Cardiac muscle cell (in vitro differentiated cells and primary cell): ENCODE measurements at regions not wholly inside any gene's neighbourhood (a gene's known extent, or its start where the extent isn't known, plus 50 kb on each side); places are given as distances from the start of the nearest gene placed in this dataset.

Source experiments
- DNase-seq, 2 donors: peaks; one replicate each; pipeline versions ENCODE4 v3.0.0 to v3.0.0-alpha.2; 2010 to 2017; ENCODE audit warnings: low read depth in 1 of 2, low spot score in 1 of 2
- H3K27ac ChIP-seq: fragments of 200-600 bp; sonication (generic); 2 replicates; pipeline ENCODE4 v1.5.1; 2016
- H3K27me3 ChIP-seq: fragments of 200-600 bp; sonication (generic); 2 replicates; pipeline ENCODE4 v1.6.0; 2016; ENCODE audit warnings: control low read depth
- H3K36me3 ChIP-seq: fragments of 200-600 bp; sonication (generic); 2 replicates; pipeline ENCODE4 v1.5.1; 2016; ENCODE audit warnings: control low read depth
- H3K4me1 ChIP-seq: fragments of 200-600 bp; sonication (generic); 2 replicates; pipeline ENCODE4 v1.8.1; 2017; ENCODE audit warnings: low read depth, mild to moderate bottlenecking, mixed run types
- H3K4me3 ChIP-seq: fragments of 200-600 bp; sonication (generic); 2 replicates; pipeline ENCODE4 v1.5.1; 2016; ENCODE audit warnings: mild to moderate bottlenecking
- H3K9me3 ChIP-seq: fragments of 200-600 bp; sonication (generic); 2 replicates; pipeline ENCODE4 v1.5.1; 2017; ENCODE audit warnings: low read depth, mild to moderate bottlenecking, control low read depth
- CTCF ChIP-seq: IDR thresholded peaks from 2 replicates; pipeline ENCODE4 v1.5.1; 2012; ENCODE audit warnings: low read depth, mild to moderate bottlenecking, low read length

GRCh38 chr16:65932350-65933072, 434.0 kb upstream of the CDH5 start:
- Histone ChIP-seq H3K9me3 (no peaks in the 10 kb centered on the region), H3K27me3 (no peaks in the 10 kb centered on the region), H3K36me3 (no peaks in the 10 kb centered on the region), H3K4me3 (no peak overlapping the region), H3K4me1 (no peaks in the 10 kb centered on the region), H3K27ac (no peak overlapping the region)
- TF ChIP-seq CTCF: no peak
- no peak for DNase-seq

- no peak for TF ChIP-seq CTCF
- H3K9me3 ChIP-seq: no peaks in the 10 kb centered on the region
- H3K36me3 ChIP-seq: no peaks in the 10 kb centered on the region
Measured at GRCh38 chr16:65922923-65923322, 443.6 kb upstream of the CDH5 start.

GRCh38 chr16:65919986-65920376, 446.5 kb upstream of the CDH5 start:
- Histone ChIP-seq H3K27me3 (no peaks in the 10 kb centered on the region), H3K36me3 (no peaks in the 10 kb centered on the region), H3K4me1 (no peaks in the 10 kb centered on the region), H3K27ac (no peak overlapping the region), H3K4me3 (no peak overlapping the region), H3K9me3 (no peaks in the 10 kb centered on the region)
- no peak for DNase-seq
- no peak for TF ChIP-seq CTCF

More at GRCh38 chr16:65922923-65923322, 443.6 kb upstream of the CDH5 start:
- no peak overlapping the region for H3K27ac ChIP-seq
- no peaks in the 10 kb centered on the region for H3K27me3 ChIP-seq
- no peak for DNase-seq
- no peak overlapping the region for H3K4me3 ChIP-seq
- H3K4me1 ChIP-seq: no peaks in the 10 kb centered on the region

- DNase-seq: peak in 1 of 2 donors; percentile 6
- no peak for TF ChIP-seq CTCF
- no peaks in the 10 kb centered on the region for H3K36me3 ChIP-seq
- H3K4me1 ChIP-seq: no peaks in the 10 kb centered on the region
- no peak overlapping the region for H3K4me3 ChIP-seq
- H3K27ac ChIP-seq: no peak overlapping the region
- H3K27me3 ChIP-seq: no peaks in the 10 kb centered on the region
- H3K9me3 ChIP-seq: no peaks in the 10 kb centered on the region
Measured at GRCh38 chr16:65919145-65919985, 447.1 kb upstream of the CDH5 start.

GRCh38 chr16:65917466-65917865, 449.0 kb upstream of the CDH5 start:
- TF ChIP-seq CTCF: no peak
- no peaks in the 10 kb centered on the region for H3K36me3 ChIP-seq
- no peak overlapping the region for H3K4me3 ChIP-seq
- no peaks in the 10 kb centered on the region for H3K27me3 ChIP-seq
- peak in 1 of 2 donors; percentile 8 for DNase-seq
- no peaks in the 10 kb centered on the region for H3K9me3 ChIP-seq
- no peaks in the 10 kb centered on the region for H3K4me1 ChIP-seq
- H3K27ac ChIP-seq: no peak overlapping the region
